Neural cell (in vitro differentiated cells): ENCODE measurements at regions not wholly inside any gene's neighbourhood (a gene's known extent, or its start where the extent isn't known, plus 50 kb on each side); places are given as distances from the start of the nearest gene placed in this dataset.

ENCODE experiments used
- H2AFZ ChIP-seq: fragments of 200-600, 300-800 bp; sonication (generic), shearing (Covaris generic); 2 replicates; pipeline ENCODE4 v1.6.0; 2014; ENCODE audit warnings: low read depth, mild to moderate bottlenecking, antibody characterized with exemption, low read length, moderate library complexity
- H3F3A ChIP-seq: fragments of 200-600 bp; shearing (Covaris generic); 2 replicates; pipeline ENCODE4 v1.6.1; 2016; ENCODE audit warnings: mild to moderate bottlenecking, moderate library complexity, mixed read lengths, antibody characterized with exemption, low read length; ENCODE audit not compliant: insufficient read depth, poor library complexity, severe bottlenecking
- H3K27ac ChIP-seq: fragments of 200-600, 300-800 bp; sonication (generic), shearing (Covaris generic); 2 replicates; pipeline ENCODE4 v1.5.1; 2014; ENCODE audit warnings: mild to moderate bottlenecking, low read length, moderate library complexity
- H3K27me3 ChIP-seq: fragments of 300-800, 200-600 bp; sonication (generic), shearing (Covaris generic); 2 replicates; pipeline ENCODE4 v1.6.0; 2014; ENCODE audit warnings: mild to moderate bottlenecking, low read depth, low read length, moderate library complexity; ENCODE audit not compliant: insufficient read depth
- H3K36me3 ChIP-seq: fragments of 300-800, 200-600 bp; sonication (generic), shearing (Covaris generic); 2 replicates; pipeline ENCODE4 v1.5.1; 2014; ENCODE audit warnings: mild to moderate bottlenecking, antibody characterized with exemption, low read length, moderate library complexity; ENCODE audit not compliant: insufficient read depth
- H3K4me2 ChIP-seq: fragments of 300-800, 200-600 bp; sonication (generic), shearing (Covaris generic); 2 replicates; pipeline ENCODE4 v1.6.0; 2014; ENCODE audit warnings: mild to moderate bottlenecking, low read length
- H3K4me3 ChIP-seq: fragments of 300-800, 200-600 bp; sonication (generic), shearing (Covaris generic); 2 replicates; pipeline ENCODE4 v1.5.1; 2014; ENCODE audit warnings: mild to moderate bottlenecking, low read length, moderate library complexity
- H3K79me2 ChIP-seq: fragments of 200-600 bp; shearing (Covaris generic); replicated peaks from 2 replicates; pipeline ENCODE4 v1.6.0; 2014; ENCODE audit warnings: mild to moderate bottlenecking, low read length, moderate library complexity; ENCODE audit not compliant: insufficient read depth
- H3K9ac ChIP-seq: fragments of 300-800, 200-600 bp; sonication (generic), shearing (Covaris generic); 2 replicates; pipeline ENCODE4 v1.6.1; 2016; ENCODE audit warnings: mild to moderate bottlenecking, low read length, mixed read lengths
- H3K9me2 ChIP-seq: fragments of 200-600 bp; shearing (Covaris generic); 2 replicates; pipeline ENCODE4 v1.6.1; 2016; ENCODE audit warnings: mild to moderate bottlenecking, low read length, mixed read lengths; ENCODE audit not compliant: insufficient read depth
- H3K9me3 ChIP-seq: fragments of 200-600, 300-800 bp; sonication (generic), shearing (Covaris generic); 2 replicates; pipeline ENCODE4 v1.6.1; 2016; ENCODE audit warnings: mild to moderate bottlenecking, mixed run types, low read length, moderate library complexity, mixed read lengths
- H4K20me1 ChIP-seq: fragments of 200-600 bp; shearing (Covaris generic); 2 replicates; pipeline ENCODE4 v1.6.1; 2016; ENCODE audit warnings: mild to moderate bottlenecking, mixed run types; ENCODE audit not compliant: insufficient read depth
- EP300 ChIP-seq: fragments of 450-650 bp; conservative IDR thresholded peaks from 2 replicates; pipeline ENCODE4 v1.6.1; 2014; ENCODE audit warnings: antibody characterized with exemption, mild to moderate bottlenecking, moderate library complexity; ENCODE audit not compliant: poor library complexity, severe bottlenecking
- EZH2 ChIP-seq: fragments of 200-600, 300-800 bp; shearing (Covaris generic), sonication (generic); IDR thresholded peaks from 2 replicates; pipeline ENCODE4 v1.6.1; 2014; ENCODE audit warnings: antibody characterized with exemption, low read length, borderline replicate concordance, mild to moderate bottlenecking; ENCODE audit not compliant: insufficient read depth, poor library complexity, severe bottlenecking
- MXI1 ChIP-seq: fragments of 450-650 bp; conservative IDR thresholded peaks from 2 replicates; pipeline ENCODE4 v1.6.1; 2014; ENCODE audit warnings: antibody characterized with exemption, mild to moderate bottlenecking; ENCODE audit not compliant: poor library complexity, severe bottlenecking
- POLR2AphosphoS5 ChIP-seq: IDR thresholded peaks from 2 replicates; pipeline ENCODE4 v1.6.1; 2012
- RAD21 ChIP-seq: fragments of 450-650 bp; conservative IDR thresholded peaks from 2 replicates; pipeline ENCODE4 v1.6.1; 2014; ENCODE audit warnings: antibody characterized with exemption, mild to moderate bottlenecking, moderate library complexity
- SMC3 ChIP-seq: fragments of 450-650 bp; conservative IDR thresholded peaks from 2 replicates; pipeline ENCODE4 v1.6.1; 2014; ENCODE audit warnings: antibody characterized with exemption, mild to moderate bottlenecking, moderate library complexity; ENCODE audit not compliant: poor library complexity
- TAF1 ChIP-seq: IDR thresholded peaks from 2 replicates; pipeline ENCODE4 v1.6.1; 2012; ENCODE audit warnings: low read depth
- TF ChIP-seq, protein P1 (sequence below): fragments of 450-650 bp; IDR thresholded peaks from 2 replicates; pipeline ENCODE4 v1.5.1; 2014; ENCODE audit warnings: antibody characterized with exemption, mild to moderate bottlenecking, moderate library complexity; ENCODE audit not compliant: poor library complexity, severe bottlenecking
- TF ChIP-seq, protein P2 (sequence below): IDR thresholded peaks from 2 replicates; pipeline ENCODE4 v1.6.1; 2012; ENCODE audit warnings: borderline replicate concordance

DNA sequence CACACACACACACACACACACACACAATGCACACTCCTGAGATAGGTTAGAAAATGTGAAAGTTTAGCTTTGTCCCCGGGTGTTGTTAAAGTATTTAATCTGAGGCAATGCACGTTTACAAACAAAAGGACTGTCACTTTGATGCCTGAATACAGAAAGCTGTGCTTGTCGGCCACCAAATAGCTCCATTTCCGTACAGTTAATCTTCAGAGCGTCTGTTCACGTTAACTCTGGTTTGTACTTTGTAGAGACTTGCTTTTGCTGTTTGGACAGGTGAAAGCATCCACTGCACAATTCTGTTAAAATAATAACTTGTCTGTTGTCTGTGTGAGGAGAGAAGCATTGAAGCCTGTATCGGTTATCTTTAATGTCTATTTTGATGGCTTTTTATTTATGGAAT, 267.8 kb downstream of the FGF9 start:
- Histone ChIP-seq H3K9me3 (no peaks in the 10 kb centered on the region), H3K4me3 (no peak overlapping the region), H3K27me3 (no peaks in the 10 kb centered on the region), H3K9me2 (no peaks in the 10 kb centered on the region), H3K4me2 (no peak overlapping the region), H3K79me2 (no peaks in the 10 kb centered on the region), H3F3A (no peaks in the 10 kb centered on the region), H3K9ac (no peak overlapping the region), H3K36me3 (no peaks in the 10 kb centered on the region), H2AFZ (no peak overlapping the region), H4K20me1 (no peaks in the 10 kb centered on the region), H3K27ac (no peak overlapping the region)
- TF ChIP-seq, protein P1, sequence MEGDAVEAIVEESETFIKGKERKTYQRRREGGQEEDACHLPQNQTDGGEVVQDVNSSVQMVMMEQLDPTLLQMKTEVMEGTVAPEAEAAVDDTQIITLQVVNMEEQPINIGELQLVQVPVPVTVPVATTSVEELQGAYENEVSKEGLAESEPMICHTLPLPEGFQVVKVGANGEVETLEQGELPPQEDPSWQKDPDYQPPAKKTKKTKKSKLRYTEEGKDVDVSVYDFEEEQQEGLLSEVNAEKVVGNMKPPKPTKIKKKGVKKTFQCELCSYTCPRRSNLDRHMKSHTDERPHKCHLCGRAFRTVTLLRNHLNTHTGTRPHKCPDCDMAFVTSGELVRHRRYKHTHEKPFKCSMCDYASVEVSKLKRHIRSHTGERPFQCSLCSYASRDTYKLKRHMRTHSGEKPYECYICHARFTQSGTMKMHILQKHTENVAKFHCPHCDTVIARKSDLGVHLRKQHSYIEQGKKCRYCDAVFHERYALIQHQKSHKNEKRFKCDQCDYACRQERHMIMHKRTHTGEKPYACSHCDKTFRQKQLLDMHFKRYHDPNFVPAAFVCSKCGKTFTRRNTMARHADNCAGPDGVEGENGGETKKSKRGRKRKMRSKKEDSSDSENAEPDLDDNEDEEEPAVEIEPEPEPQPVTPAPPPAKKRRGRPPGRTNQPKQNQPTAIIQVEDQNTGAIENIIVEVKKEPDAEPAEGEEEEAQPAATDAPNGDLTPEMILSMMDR: no peak
- TF ChIP-seq EP300: no peak
- TF ChIP-seq, protein P2, sequence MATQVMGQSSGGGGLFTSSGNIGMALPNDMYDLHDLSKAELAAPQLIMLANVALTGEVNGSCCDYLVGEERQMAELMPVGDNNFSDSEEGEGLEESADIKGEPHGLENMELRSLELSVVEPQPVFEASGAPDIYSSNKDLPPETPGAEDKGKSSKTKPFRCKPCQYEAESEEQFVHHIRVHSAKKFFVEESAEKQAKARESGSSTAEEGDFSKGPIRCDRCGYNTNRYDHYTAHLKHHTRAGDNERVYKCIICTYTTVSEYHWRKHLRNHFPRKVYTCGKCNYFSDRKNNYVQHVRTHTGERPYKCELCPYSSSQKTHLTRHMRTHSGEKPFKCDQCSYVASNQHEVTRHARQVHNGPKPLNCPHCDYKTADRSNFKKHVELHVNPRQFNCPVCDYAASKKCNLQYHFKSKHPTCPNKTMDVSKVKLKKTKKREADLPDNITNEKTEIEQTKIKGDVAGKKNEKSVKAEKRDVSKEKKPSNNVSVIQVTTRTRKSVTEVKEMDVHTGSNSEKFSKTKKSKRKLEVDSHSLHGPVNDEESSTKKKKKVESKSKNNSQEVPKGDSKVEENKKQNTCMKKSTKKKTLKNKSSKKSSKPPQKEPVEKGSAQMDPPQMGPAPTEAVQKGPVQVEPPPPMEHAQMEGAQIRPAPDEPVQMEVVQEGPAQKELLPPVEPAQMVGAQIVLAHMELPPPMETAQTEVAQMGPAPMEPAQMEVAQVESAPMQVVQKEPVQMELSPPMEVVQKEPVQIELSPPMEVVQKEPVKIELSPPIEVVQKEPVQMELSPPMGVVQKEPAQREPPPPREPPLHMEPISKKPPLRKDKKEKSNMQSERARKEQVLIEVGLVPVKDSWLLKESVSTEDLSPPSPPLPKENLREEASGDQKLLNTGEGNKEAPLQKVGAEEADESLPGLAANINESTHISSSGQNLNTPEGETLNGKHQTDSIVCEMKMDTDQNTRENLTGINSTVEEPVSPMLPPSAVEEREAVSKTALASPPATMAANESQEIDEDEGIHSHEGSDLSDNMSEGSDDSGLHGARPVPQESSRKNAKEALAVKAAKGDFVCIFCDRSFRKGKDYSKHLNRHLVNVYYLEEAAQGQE: no peak
- TF ChIP-seq EZH2: no peak
- TF ChIP-seq TAF1: no peak
- no peak for TF ChIP-seq MXI1
- TF ChIP-seq RAD21: no peak
- no peak for TF ChIP-seq POLR2AphosphoS5
- TF ChIP-seq SMC3: no peak

DNA sequence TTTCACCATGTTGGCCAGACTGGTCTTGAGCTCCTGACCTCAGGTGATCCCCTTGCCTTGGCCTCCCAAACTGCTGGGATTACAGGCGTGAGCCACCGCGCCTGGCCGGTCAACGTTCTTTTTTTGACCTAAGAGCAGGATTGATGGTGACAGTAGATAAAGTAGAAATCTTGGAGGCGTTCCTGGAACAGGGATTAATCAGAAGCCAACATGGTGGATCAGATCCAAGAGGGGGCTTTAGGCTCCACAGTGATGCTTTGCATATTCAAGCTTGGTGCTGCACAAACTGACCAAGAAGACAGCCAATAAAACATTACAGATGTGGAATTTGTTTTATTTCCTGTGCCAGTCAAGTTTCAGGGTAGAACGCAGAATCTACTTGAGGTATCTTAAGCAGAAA, 271.2 kb downstream of the FGF9 start:
- TF ChIP-seq POLR2AphosphoS5 (no peak), SMC3 (no peak), EP300 (no peak), TAF1 (no peak), MXI1 (no peak), RAD21 (no peak)
- TF ChIP-seq, protein P1: no peak
- TF ChIP-seq, protein P2: no peak
- Histone ChIP-seq H3F3A (no peaks in the 10 kb centered on the region), H3K9me2 (no peaks in the 10 kb centered on the region), H3K27me3 (no peaks in the 10 kb centered on the region), H3K79me2 (no peaks in the 10 kb centered on the region), H2AFZ (no peak overlapping the region), H3K9me3 (no peaks in the 10 kb centered on the region), H3K27ac (no peak overlapping the region), H3K36me3 (no peaks in the 10 kb centered on the region), H3K4me2 (no peak overlapping the region), H3K9ac (no peak overlapping the region), H3K4me3 (no peak overlapping the region), H4K20me1 (no peaks in the 10 kb centered on the region)
